NCI-H510A (cell line): ENCODE measurements at regions not wholly inside any gene's neighbourhood (a gene's known extent, or its start where the extent isn't known, plus 50 kb on each side); places are given as distances from the start of the nearest gene placed in this dataset.

Experiments
- DNase-seq: peaks from one replicate; lab custom pipeline; 2025; lab: John Stamatoyannopoulos, UW

- no peak for DNase-seq
Observed at GRCh38 chr6:14811775-14812428, 434.0 kb upstream of the JARID2 start.

- DNase-seq, result no peak
Observed at GRCh38 chr6:14814016-14814415, 431.9 kb upstream of the JARID2 start.

GRCh38 chr6:14816116-14816859 lies 429.6 kb upstream of the JARID2 start:
- DNase-seq, result no peak

- peak; percentile 3 for DNase-seq
Observed at GRCh38 chr6:14817074-14817473, 428.8 kb upstream of the JARID2 start.

GRCh38 chr6:14818422-14818884 lies 427.4 kb upstream of the JARID2 start:
- DNase-seq, result no peak

GRCh38 chr6:14819001-14819400 lies 426.9 kb upstream of the JARID2 start:
- no peak for DNase-seq

- DNase-seq, result no peak
Observed at GRCh38 chr6:14819840-14820420, 425.9 kb upstream of the JARID2 start.

- no peak for DNase-seq
Observed at GRCh38 chr6:14822012-14822553, 423.8 kb upstream of the JARID2 start.

GRCh38 chr6:14822679-14823078 lies 423.2 kb upstream of the JARID2 start:
- DNase-seq, result no peak

GRCh38 chr6:14824060-14824459 lies 421.8 kb upstream of the JARID2 start:
- no peak for DNase-seq

GRCh38 chr6:14824484-14825275 lies 421.2 kb upstream of the JARID2 start:
- no peak for DNase-seq

GRCh38 chr6:14826456-14826855 lies 419.4 kb upstream of the JARID2 start:
- no peak for DNase-seq

- DNase-seq, result no peak
Observed at GRCh38 chr6:14827354-14827753, 418.5 kb upstream of the JARID2 start.

- no peak for DNase-seq
Observed at GRCh38 chr6:14828201-14828611, 417.7 kb upstream of the JARID2 start.

- no peak for DNase-seq
Observed at GRCh38 chr6:14831070-14831469, 414.8 kb upstream of the JARID2 start.

GRCh38 chr6:14831937-14832336 lies 413.9 kb upstream of the JARID2 start:
- DNase-seq, result no peak

GRCh38 chr6:14832427-14832826 lies 413.4 kb upstream of the JARID2 start:
- no peak for DNase-seq

- DNase-seq, result no peak
Observed at GRCh38 chr6:14834851-14835530, 410.9 kb upstream of the JARID2 start.

- no peak for DNase-seq
Observed at GRCh38 chr6:14837435-14837834, 408.4 kb upstream of the JARID2 start.

- DNase-seq, result no peak
Observed at GRCh38 chr6:14838133-14838583, 407.7 kb upstream of the JARID2 start.

GRCh38 chr6:14841901-14842421 lies 403.9 kb upstream of the JARID2 start:
- DNase-seq, result no peak
